H9 (cell line): ENCODE measurements at regions not wholly inside any gene's neighbourhood (a gene's known extent, or its start where the extent isn't known, plus 50 kb on each side); places are given as distances from the start of the nearest gene placed in this dataset.

Experiments used
- DNase-seq: peaks from one replicate; pipeline ENCODE4 v3.0.0-alpha.2; 2017
- H2AFZ ChIP-seq: one replicate; pipeline ENCODE4 v1.6.1; 2013; ENCODE audit warnings: mild to moderate bottlenecking, low read length, control low read depth, moderate library complexity
- H2AK5ac ChIP-seq: 2 replicates; pipeline ENCODE4 v1.6.1; 2013; ENCODE audit warnings: low read length, control low read depth, mixed read lengths; ENCODE audit not compliant: insufficient read length
- H2BK120ac ChIP-seq: one replicate; pipeline ENCODE4 v1.6.1; 2013; ENCODE audit warnings: low read depth, mild to moderate bottlenecking, low read length, control low read depth, inconsistent platforms; ENCODE audit not compliant: poor library complexity, severe bottlenecking
- H2BK12ac ChIP-seq: 2 replicates; pipeline ENCODE4 v1.6.1; 2013; ENCODE audit warnings: low read length, control low read depth, mixed read lengths, low read depth; ENCODE audit not compliant: insufficient read length
- H2BK15ac ChIP-seq: 2 replicates; pipeline ENCODE4 v1.6.1; 2013; ENCODE audit warnings: low read depth, low read length, control low read depth
- H2BK20ac ChIP-seq: one replicate; pipeline ENCODE4 v1.6.1; 2013; ENCODE audit warnings: low read depth, mild to moderate bottlenecking, low read length, control low read depth, inconsistent platforms; ENCODE audit not compliant: poor library complexity, severe bottlenecking
- H2BK5ac ChIP-seq: 2 replicates; pipeline ENCODE4 v1.6.1; 2013; ENCODE audit warnings: low read length, control low read depth, mixed read lengths; ENCODE audit not compliant: insufficient read length
- H3K14ac ChIP-seq: 2 replicates; pipeline ENCODE4 v1.6.1; 2013; ENCODE audit warnings: low read length, control low read depth; ENCODE audit not compliant: insufficient read depth
- H3K18ac ChIP-seq: 2 replicates; pipeline ENCODE4 v1.6.1; 2013; ENCODE audit warnings: low read depth, mild to moderate bottlenecking, mixed read lengths, low read length, control low read depth; ENCODE audit not compliant: insufficient read length
- H3K23ac ChIP-seq: 2 replicates; pipeline ENCODE4 v1.6.1; 2013; ENCODE audit warnings: low read length, control low read depth, mixed read lengths, low read depth; ENCODE audit not compliant: insufficient read length
- H3K23me2 ChIP-seq: 2 replicates; pipeline ENCODE4 v1.6.1; 2013; ENCODE audit warnings: low read depth, mild to moderate bottlenecking, mixed read lengths, low read length, control low read depth; ENCODE audit not compliant: insufficient read length, poor library complexity, severe bottlenecking
- H3K27ac ChIP-seq: 2 replicates; pipeline ENCODE4 v1.5.1; 2013; ENCODE audit warnings: low read length, control low read depth, mixed read lengths, low read depth; ENCODE audit not compliant: insufficient read length
- H3K27me3 ChIP-seq: 2 replicates; pipeline ENCODE4 v1.6.1; 2013; ENCODE audit warnings: low read length, control low read depth, inconsistent platforms; ENCODE audit not compliant: insufficient read depth
- H3K4ac ChIP-seq: 2 replicates; pipeline ENCODE4 v1.6.1; 2013; ENCODE audit warnings: low read depth, mild to moderate bottlenecking, control low read depth, inconsistent platforms, low read length, moderate library complexity
- H3K4me1 ChIP-seq: 2 replicates; pipeline ENCODE4 v1.6.1; 2013; ENCODE audit warnings: low read length, control low read depth, inconsistent platforms; ENCODE audit not compliant: insufficient read depth
- H3K4me2 ChIP-seq: 2 replicates; pipeline ENCODE4 v1.6.1; 2013; ENCODE audit warnings: low read length, control low read depth, mixed read lengths; ENCODE audit not compliant: insufficient read length, insufficient read depth
- H3K56ac ChIP-seq: 2 replicates; pipeline ENCODE4 v1.6.1; 2013; ENCODE audit warnings: low read depth, mild to moderate bottlenecking, mixed read lengths, low read length, control low read depth; ENCODE audit not compliant: insufficient read length
- H3K79me1 ChIP-seq: 2 replicates; pipeline ENCODE4 v1.6.1; 2013; ENCODE audit warnings: low read depth, mild to moderate bottlenecking, moderate library complexity, low read length, control low read depth, inconsistent platforms; ENCODE audit not compliant: insufficient read depth, poor library complexity, severe bottlenecking
- H3K79me2 ChIP-seq: 2 replicates; pipeline ENCODE4 v1.6.1; 2013; ENCODE audit warnings: low read length, control low read depth, inconsistent platforms; ENCODE audit not compliant: insufficient read depth
- H3K9ac ChIP-seq: 2 replicates; pipeline ENCODE4 v1.6.1; 2013; ENCODE audit warnings: low read length, control low read depth, mixed read lengths; ENCODE audit not compliant: insufficient read length; ENCODE audit errors: extremely low read depth
- H3K9me3 ChIP-seq: one replicate; pipeline ENCODE4 v1.6.1; 2013; ENCODE audit warnings: low read depth, low read length, inconsistent platforms; ENCODE audit not compliant: control insufficient read depth
- H3T11ph ChIP-seq: one replicate; pipeline ENCODE4 v1.6.1; 2013; ENCODE audit warnings: mild to moderate bottlenecking, low read length, control low read depth, inconsistent platforms
- H4K20me1 ChIP-seq: one replicate; pipeline ENCODE4 v1.6.1; 2013; ENCODE audit not compliant: control insufficient read depth, insufficient read length, insufficient read depth
- H4K5ac ChIP-seq: 2 replicates; pipeline ENCODE4 v1.6.1; 2013; ENCODE audit warnings: low read depth, mild to moderate bottlenecking, mixed read lengths, low read length, control low read depth; ENCODE audit not compliant: insufficient read length
- H4K8ac ChIP-seq: replicated peaks from 2 replicates; pipeline ENCODE4 v1.6.1; 2013; ENCODE audit warnings: low read length, control low read depth, mixed read lengths, low read depth; ENCODE audit not compliant: insufficient read length
- H4K91ac ChIP-seq: 2 replicates; pipeline ENCODE4 v1.6.1; 2013; ENCODE audit warnings: low read depth, mild to moderate bottlenecking, moderate library complexity, mixed read lengths, low read length, control low read depth; ENCODE audit not compliant: insufficient read length
- H3K27ac Mint-ChIP-seq, 3 experiments: 2 replicates in 2 of 3; 3 replicates in 1 of 3; pipeline ENCODE4 v1.8.0; 2020 to 2021; ENCODE audit warnings: mixed read lengths in 3 of 3, mild to moderate bottlenecking in 1 of 3, moderate library complexity in 1 of 3
- H3K27me3 Mint-ChIP-seq: 2 replicates; pipeline ENCODE4 v1.8.0; 2021; ENCODE audit warnings: low read depth, mild to moderate bottlenecking, moderate library complexity, mixed read lengths
- H3K36me3 Mint-ChIP-seq, 3 experiments: 2 replicates in 2 of 3; 3 replicates in 1 of 3; pipeline ENCODE4 v1.8.0; 2020 to 2021; ENCODE audit warnings: low read depth in 3 of 3, mixed read lengths in 3 of 3; ENCODE audit not compliant: insufficient read depth in 1 of 3
- H3K4me1 Mint-ChIP-seq, 2 experiments: 2 replicates each; pipeline ENCODE4 v1.8.0; 2020; ENCODE audit warnings: mixed read lengths in 2 of 2
- H3K4me3 Mint-ChIP-seq, 2 experiments: 2 replicates in 1 of 2; 3 replicates in 1 of 2; pipeline ENCODE4 v1.8.0; 2020 to 2021; ENCODE audit warnings: mild to moderate bottlenecking in 2 of 2, mixed read lengths in 2 of 2, moderate library complexity in 1 of 2
- H3K9me3 Mint-ChIP-seq, 2 experiments: 2 replicates in 1 of 2; 3 replicates in 1 of 2; pipeline ENCODE4 v1.8.0; 2020; ENCODE audit warnings: mild to moderate bottlenecking in 2 of 2, mixed read lengths in 2 of 2, moderate library complexity in 1 of 2
- WGBS: extraction: QIAGEN DNeasy Blood & Tissue Kit; methylation state at CpG from one replicate; pipeline ENCODE4 v1.1.7; 2013; ENCODE audit warnings: missing lambda C conversion rate, low lambda C conversion rate, mixed read lengths; ENCODE audit not compliant: insufficient read length; ENCODE audit errors: extremely low coverage; 5-methylcytosine and 5-hydroxymethylcytosine counted together
- TF ChIP-seq, protein P1 (sequence below): fragments of 200-600 bp; sonication (generic); conservative IDR thresholded peaks from 3 replicates; pipeline ENCODE4 v1.8.0; 2021; ENCODE audit warnings: antibody characterized with exemption, mild to moderate bottlenecking

DNA sequence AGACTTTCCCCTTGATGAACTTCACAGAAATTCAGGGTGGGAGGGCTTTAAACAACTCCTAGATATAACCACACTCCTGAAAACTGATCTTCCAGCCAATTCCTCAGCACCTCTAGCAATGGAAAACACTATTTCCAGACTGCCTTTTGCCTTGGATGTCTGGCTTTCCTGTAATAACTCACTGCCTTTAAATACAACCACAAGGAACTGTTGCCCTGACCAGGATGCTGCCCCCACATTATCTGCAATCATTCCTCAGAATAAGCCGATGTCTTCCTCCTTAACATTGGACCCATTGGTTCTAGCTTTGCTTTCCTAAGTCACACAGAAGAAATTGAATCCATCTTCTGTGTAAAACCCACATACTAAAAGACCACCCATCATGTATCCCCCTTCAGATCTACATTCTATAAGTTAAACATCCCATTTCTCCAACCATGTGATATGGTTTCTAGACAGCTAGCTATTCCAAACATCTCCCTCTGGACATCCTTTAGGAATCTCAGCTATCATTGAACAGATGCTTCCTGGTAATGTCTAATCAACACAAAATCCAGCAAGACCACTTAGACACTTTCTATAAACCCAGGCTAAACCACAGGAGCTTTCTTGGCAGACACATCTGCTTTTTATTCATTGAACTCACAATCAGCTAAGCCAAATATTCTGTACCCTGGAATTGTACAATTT, 95.9 kb upstream of the KCNQ5 start:
- no peak overlapping the region for H4K5ac ChIP-seq
- no peak overlapping the region for H3K23ac ChIP-seq
- no peak overlapping the region for H3K27ac ChIP-seq
- no peaks in the 10 kb centered on the region for H3K9me3 Mint-ChIP-seq
- no peak overlapping the region for H3K56ac ChIP-seq
- H4K91ac ChIP-seq: no peak overlapping the region
- H3K27me3 ChIP-seq: no peaks in the 10 kb centered on the region
- WGBS: no CpG with 5 or more reads among the region's 1 CpG
- H3K79me1 ChIP-seq: no peaks in the 10 kb centered on the region
- no peak overlapping the region for H2BK20ac ChIP-seq
- H3K79me2 ChIP-seq: no peaks in the 10 kb centered on the region
- no peak overlapping the region for H2AFZ ChIP-seq
- no peak overlapping the region for H3K4ac ChIP-seq
- no peak overlapping the region for H2BK120ac ChIP-seq
- no peaks in the 10 kb centered on the region for H4K20me1 ChIP-seq
- no peaks in the 10 kb centered on the region for H3K9me3 ChIP-seq
- no peak overlapping the region for H2BK15ac ChIP-seq
- no peaks in the 10 kb centered on the region; a peak in 1 of 7 replicates for H3K36me3 Mint-ChIP-seq
- H3K18ac ChIP-seq: no peak overlapping the region
- H3K14ac ChIP-seq: no peak overlapping the region
- no peak overlapping the region for H2BK5ac ChIP-seq
- no peak overlapping the region for H2AK5ac ChIP-seq
- no peak overlapping the region for H3K4me3 Mint-ChIP-seq
- no peak for DNase-seq
- no peak overlapping the region for H3K4me2 ChIP-seq
- TF ChIP-seq, protein P1, sequence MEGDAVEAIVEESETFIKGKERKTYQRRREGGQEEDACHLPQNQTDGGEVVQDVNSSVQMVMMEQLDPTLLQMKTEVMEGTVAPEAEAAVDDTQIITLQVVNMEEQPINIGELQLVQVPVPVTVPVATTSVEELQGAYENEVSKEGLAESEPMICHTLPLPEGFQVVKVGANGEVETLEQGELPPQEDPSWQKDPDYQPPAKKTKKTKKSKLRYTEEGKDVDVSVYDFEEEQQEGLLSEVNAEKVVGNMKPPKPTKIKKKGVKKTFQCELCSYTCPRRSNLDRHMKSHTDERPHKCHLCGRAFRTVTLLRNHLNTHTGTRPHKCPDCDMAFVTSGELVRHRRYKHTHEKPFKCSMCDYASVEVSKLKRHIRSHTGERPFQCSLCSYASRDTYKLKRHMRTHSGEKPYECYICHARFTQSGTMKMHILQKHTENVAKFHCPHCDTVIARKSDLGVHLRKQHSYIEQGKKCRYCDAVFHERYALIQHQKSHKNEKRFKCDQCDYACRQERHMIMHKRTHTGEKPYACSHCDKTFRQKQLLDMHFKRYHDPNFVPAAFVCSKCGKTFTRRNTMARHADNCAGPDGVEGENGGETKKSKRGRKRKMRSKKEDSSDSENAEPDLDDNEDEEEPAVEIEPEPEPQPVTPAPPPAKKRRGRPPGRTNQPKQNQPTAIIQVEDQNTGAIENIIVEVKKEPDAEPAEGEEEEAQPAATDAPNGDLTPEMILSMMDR: no peak
- H4K8ac ChIP-seq: no peak overlapping the region
- no peak overlapping the region for H2BK12ac ChIP-seq
- 0 out of 4 replicates have a peak, but pooled peaks cover 0 to 2% of the 10 kb centered on the region in 2 experiments for H3K4me1 Mint-ChIP-seq
- H3K4me1 ChIP-seq: no peaks in the 10 kb centered on the region
- no peaks in the 10 kb centered on the region for H3K27me3 Mint-ChIP-seq
- no peak overlapping the region for H3K27ac Mint-ChIP-seq
- no peak overlapping the region for H3T11ph ChIP-seq
- H3K9ac ChIP-seq: no peak overlapping the region
- H3K23me2 ChIP-seq: no peaks in the 10 kb centered on the region
